HFFc6 (cell line): ENCODE measurements at regions not wholly inside any gene's neighbourhood (a gene's known extent, or its start where the extent isn't known, plus 50 kb on each side); places are given as distances from the start of the nearest gene placed in this dataset.
"Not testable (repeated sequence)": the region's sequence is repeated elsewhere in the genome, so short reads cannot be mapped to it uniquely, and the experiment has no call there.

Source experiments
- DNase-seq: peaks from one replicate; pipeline ENCODE4 v3.0.0-alpha.2; 2018
- H3K27ac Mint-ChIP-seq: 2 replicates; pipeline ENCODE4 v1.8.0; 2020; ENCODE audit warnings: mild to moderate bottlenecking, mixed read lengths
- H3K27me3 Mint-ChIP-seq: 2 replicates; pipeline ENCODE4 v1.8.0; 2021; ENCODE audit warnings: mild to moderate bottlenecking, moderate library complexity, mixed read lengths; ENCODE audit not compliant: insufficient read depth
- H3K36me3 Mint-ChIP-seq: 2 replicates; pipeline ENCODE4 v1.8.0; 2021; ENCODE audit warnings: low read depth, mixed read lengths
- H3K4me1 Mint-ChIP-seq: 2 replicates; pipeline ENCODE4 v1.8.0; 2020; ENCODE audit warnings: low read depth, mixed read lengths
- H3K4me3 Mint-ChIP-seq: 2 replicates; pipeline ENCODE4 v1.8.0; 2020; ENCODE audit warnings: mild to moderate bottlenecking, moderate library complexity, mixed read lengths
- H3K9me3 Mint-ChIP-seq: 2 replicates; pipeline ENCODE4 v1.8.0; 2020; ENCODE audit warnings: mild to moderate bottlenecking, mixed read lengths
- TF ChIP-seq, protein P1 (sequence below): fragments of 200-600 bp; sonication (generic); IDR thresholded peaks from 2 replicates; pipeline ENCODE4 v1.5.0; 2021; ENCODE audit warnings: antibody characterized with exemption, mild to moderate bottlenecking

DNA sequence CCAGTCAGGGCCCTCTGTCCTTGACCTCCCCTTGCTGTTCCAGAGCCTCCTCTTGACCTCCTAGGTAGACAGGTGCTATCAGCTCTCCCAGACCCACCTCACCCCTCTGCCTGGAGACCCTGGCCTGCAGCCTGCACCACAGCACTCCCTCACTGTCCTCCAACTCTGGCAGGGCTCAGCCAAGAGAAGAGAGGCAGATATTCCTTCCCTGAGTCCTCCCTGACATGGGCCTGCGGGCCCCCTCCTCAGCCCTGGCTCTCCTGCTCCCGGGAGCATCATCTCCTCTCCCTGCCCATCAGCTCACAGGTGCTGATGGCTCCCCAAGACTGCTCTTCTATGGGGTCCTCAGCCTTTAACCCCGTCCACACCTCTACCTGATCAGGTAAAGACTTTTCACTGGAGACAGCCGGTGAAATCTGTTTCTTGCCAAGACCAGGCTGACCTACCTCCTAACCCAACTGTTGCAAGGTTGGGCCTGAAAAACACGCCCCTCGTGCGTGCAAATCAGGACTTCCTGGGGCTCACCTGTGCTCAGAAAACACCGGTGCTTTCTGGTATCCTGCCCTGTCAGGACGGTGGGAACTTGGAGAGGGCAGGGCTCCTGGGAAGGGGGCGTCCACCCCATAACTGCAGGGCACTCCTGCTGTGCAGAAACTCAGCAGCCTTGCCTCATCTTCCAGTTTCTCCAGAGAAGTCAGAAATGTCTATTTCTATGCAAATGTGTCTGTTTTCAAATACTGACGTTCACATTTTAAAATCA, 160.7 kb downstream of the SHANK2 start:
- H3K4me1 Mint-ChIP-seq: no peaks in the 10 kb centered on the region
- no peak overlapping the region for H3K27ac Mint-ChIP-seq
- H3K27me3 Mint-ChIP-seq: peaks cover 2% of the 10 kb centered on the region; the same call in 1 of the 2 replicates
- H3K36me3 Mint-ChIP-seq: 0 out of 2 replicates have a peak, but pooled peaks cover 4% of the 10 kb centered on the region
- TF ChIP-seq, protein P1, sequence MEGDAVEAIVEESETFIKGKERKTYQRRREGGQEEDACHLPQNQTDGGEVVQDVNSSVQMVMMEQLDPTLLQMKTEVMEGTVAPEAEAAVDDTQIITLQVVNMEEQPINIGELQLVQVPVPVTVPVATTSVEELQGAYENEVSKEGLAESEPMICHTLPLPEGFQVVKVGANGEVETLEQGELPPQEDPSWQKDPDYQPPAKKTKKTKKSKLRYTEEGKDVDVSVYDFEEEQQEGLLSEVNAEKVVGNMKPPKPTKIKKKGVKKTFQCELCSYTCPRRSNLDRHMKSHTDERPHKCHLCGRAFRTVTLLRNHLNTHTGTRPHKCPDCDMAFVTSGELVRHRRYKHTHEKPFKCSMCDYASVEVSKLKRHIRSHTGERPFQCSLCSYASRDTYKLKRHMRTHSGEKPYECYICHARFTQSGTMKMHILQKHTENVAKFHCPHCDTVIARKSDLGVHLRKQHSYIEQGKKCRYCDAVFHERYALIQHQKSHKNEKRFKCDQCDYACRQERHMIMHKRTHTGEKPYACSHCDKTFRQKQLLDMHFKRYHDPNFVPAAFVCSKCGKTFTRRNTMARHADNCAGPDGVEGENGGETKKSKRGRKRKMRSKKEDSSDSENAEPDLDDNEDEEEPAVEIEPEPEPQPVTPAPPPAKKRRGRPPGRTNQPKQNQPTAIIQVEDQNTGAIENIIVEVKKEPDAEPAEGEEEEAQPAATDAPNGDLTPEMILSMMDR: no peak
- H3K9me3 Mint-ChIP-seq: peaks cover 16% of the 10 kb centered on the region
- H3K4me3 Mint-ChIP-seq: no peak overlapping the region
- no peak for DNase-seq

DNA sequence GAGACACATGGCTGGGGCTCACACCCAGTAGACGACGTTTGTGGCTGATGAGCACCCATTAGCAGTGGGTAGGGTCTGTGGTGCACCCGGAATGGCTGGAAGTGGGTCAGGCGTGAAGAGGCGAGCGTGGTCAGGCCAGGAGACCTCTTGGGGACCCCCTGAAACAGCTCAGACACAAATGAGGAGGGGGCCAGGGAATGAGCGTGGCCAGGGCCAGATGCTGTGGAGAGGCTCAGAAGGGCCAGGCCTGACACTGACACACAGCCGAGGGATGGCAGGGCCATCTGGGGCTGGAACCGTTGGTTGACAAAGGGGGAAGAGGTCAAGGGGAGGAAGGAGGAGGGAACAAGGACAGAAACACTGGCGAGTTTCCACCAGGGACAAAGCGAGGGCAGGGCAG, 162.8 kb downstream of the SHANK2 start:
- H3K27me3 Mint-ChIP-seq: no peaks in the 10 kb centered on the region; the same call in 1 of the 2 replicates
- H3K4me3 Mint-ChIP-seq: no peak overlapping the region
- TF ChIP-seq, protein P1: no peak
- H3K9me3 Mint-ChIP-seq: peaks cover 12% of the 10 kb centered on the region
- no peak overlapping the region for H3K27ac Mint-ChIP-seq
- DNase-seq: no peak
- H3K4me1 Mint-ChIP-seq: no peaks in the 10 kb centered on the region
- 0 out of 2 replicates have a peak, but pooled peaks cover 4% of the 10 kb centered on the region for H3K36me3 Mint-ChIP-seq

DNA sequence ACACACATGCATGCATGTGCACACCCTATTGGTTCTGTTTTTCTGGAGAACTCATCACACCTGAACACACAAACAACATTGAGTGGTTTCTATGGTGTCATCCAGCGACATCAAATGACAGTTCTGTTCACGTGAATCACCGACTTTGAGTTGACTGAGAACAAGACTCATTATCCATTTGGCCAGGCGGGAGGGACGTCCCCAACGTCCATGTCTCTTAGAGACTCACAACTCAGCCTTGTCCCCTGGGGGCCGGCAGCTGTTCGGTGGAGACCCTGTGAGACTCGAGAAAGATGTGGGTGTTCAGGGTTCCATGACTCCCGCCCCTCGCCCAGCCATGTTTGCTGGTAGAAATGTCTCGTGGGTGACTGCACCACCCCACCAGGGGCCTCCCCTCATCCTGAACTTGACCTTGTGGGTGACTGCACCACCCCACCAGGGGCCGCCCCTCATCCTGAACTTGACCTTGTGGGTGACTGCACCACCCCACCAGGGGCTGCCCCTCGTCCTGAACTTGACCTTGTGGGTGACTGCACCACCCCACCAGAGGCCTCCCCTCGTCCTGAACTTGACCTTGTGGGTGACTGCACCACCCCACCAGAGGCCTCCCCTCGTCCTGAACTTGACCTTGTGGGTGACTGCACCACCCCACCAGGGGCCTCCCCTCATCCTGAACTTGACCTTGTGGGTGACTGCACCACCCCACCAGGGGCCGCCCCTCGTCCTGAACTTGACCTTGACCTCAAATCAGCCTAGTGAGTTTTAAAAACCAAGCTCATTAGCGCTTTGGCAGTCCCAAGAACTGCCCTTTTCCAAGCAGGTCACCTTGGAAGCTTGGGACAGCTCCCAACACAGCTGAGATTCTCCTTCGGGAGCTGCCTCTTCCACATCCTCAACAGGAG, 163.8 kb downstream of the SHANK2 start:
- H3K9me3 Mint-ChIP-seq, H3K36me3 Mint-ChIP-seq, H3K27me3 Mint-ChIP-seq, H3K4me1 Mint-ChIP-seq, H3K4me3 Mint-ChIP-seq, H3K27ac Mint-ChIP-seq, DNase-seq: not testable (repeated sequence)

DNA sequence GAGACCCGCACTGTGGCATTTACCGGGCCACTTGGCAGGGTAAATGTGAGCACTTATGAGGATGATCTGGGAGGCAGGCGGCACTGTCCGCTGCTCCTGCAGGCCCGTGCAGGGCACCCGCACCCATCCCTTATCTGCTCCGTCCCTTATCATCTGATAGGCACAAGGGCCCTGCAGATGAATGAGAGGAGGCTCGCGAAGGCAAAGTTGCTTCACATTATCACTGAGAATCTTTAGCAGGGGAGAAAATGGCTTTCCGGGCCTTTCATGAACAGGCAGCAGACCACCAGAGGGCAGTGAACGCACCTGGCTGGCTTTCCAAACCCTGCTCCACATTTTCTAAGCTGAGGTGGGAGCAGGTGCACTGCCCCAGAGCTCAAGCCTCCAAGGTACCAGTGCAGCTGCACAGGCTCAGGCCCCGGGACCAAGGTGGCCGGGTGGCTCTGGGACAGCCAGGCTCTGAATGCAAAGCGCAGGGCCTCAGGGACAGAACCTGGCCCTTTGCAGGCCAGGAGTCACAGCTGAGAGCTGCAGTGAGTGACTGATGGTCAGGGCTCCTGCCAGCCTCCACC, 165.6 kb downstream of the SHANK2 start:
- TF ChIP-seq, protein P1: peak; percentile 72
- Mint-ChIP-seq H3K36me3 (0 out of 2 replicates have a peak, but pooled peaks cover 4% of the 10 kb centered on the region), H3K4me3 (no peak overlapping the region), H3K27ac (no peak overlapping the region), H3K27me3 (no peaks in the 10 kb centered on the region; the same call in 1 of the 2 replicates), H3K9me3 (no peaks in the 10 kb centered on the region; the same call in 1 of the 2 replicates), H3K4me1 (no peaks in the 10 kb centered on the region)
- no peak for DNase-seq

DNA sequence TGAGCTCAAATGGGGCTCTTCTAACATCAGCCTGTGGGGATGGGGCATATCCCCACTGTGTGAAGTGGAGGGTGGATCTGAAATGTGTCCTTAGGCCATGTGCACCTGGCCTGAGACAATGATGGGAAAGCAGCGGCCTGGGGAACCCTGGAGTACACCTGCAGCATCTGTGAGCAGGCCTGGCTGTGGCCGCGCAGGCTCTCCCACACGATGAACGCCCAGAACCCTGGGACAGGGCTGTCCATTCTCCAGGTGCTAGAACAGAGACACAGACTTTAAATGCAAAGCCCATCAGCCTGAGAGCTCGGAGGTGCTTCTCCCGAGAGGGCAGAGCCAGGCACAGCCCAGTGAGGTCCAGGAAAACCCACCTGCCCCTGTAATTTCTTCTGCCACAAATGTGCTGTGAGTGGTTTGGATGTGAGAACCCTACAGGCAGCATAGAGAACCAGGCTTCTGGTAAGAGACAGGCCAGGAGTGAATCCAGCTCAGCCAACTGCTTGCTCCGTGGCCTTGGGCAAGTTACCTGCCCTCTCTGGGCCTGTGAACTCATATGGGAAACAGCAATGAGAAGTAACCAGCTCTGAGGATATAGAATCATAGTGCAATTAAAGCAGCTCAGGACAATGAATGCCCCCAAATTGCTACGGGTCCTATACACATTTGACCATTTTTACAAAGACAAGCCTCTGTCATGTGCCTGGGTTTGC, 167.9 kb downstream of the SHANK2 start:
- no peak overlapping the region for H3K27ac Mint-ChIP-seq
- H3K36me3 Mint-ChIP-seq: 0 out of 2 replicates have a peak, but pooled peaks cover 2% of the 10 kb centered on the region
- DNase-seq: no peak
- H3K4me3 Mint-ChIP-seq: no peak overlapping the region
- TF ChIP-seq, protein P1: no peak
- H3K9me3 Mint-ChIP-seq: no peaks in the 10 kb centered on the region
- H3K4me1 Mint-ChIP-seq: no peaks in the 10 kb centered on the region
- peaks cover 2% of the 10 kb centered on the region; the same call in 1 of the 2 replicates for H3K27me3 Mint-ChIP-seq
